ENCODE measurements at regions not wholly inside any gene's neighbourhood (a gene's known extent, or its start where the extent isn't known, plus 50 kb on each side); places are given as distances from the start of the nearest gene placed in this dataset.
"Not testable (repeated sequence)": the region's sequence is repeated elsewhere in the genome, so short reads cannot be mapped to it uniquely, and the experiment has no call there.

DNA sequence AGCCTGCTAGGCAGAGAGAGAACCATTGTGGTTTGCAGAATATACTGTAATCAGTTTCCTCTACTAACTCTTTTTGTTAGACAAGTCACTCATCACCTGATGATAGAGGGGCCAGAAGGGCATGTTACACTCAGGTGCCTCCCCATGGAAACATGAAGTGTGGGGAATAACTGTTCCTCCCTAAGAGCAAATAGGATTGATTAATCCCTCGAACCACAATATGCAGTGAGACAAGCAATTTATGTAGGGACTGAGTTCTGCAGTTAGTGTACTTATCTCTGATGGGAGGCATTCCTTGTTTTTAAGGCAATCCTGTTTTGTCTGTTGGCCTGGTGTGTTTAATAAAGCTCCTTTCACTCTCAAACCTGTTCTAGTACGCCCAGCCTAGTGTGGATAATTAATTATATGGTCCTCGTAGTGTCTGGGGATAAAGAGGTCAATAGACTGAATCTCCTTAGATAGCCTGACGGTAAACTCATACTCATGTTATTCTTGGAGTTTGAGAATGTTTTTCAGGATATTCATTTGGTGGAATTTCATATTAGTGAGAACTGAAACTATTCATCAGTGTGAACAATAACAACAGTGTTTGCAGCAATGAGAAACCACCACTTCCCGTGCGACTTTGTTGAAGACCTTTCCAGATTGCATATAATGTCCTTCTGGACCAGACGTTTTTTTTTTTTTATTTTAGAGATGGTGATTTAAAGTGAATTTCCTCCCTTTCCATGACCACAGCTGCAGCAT lies 344.8 kb upstream of the FZD8 start:
- no peak for DNase-seq
- no peak overlapping the region for H3K56ac ChIP-seq (ENCODE audit: low read length)
- H3K18ac ChIP-seq (ENCODE audit: low read length) = no peak overlapping the region
- H3K36me3 ChIP-seq (ENCODE audit: control insufficient read depth, insufficient read depth, low read length) = no peaks in the 10 kb centered on the region
- no peak overlapping the region for H3K9ac ChIP-seq (ENCODE audit: low read length)
- no peak overlapping the region for H2BK120ac ChIP-seq (ENCODE audit: low read depth, low read length)
- no peak overlapping the region for H2BK15ac ChIP-seq (replicated peaks; ENCODE audit: low read depth)
- H3K23ac ChIP-seq (ENCODE audit: low read length) = no peak overlapping the region
- H3K4me2 ChIP-seq (ENCODE audit: low read length) = no peak overlapping the region
- H3K4me1 ChIP-seq (ENCODE audit: control insufficient read depth, low read depth, low read length) = no peaks in the 10 kb centered on the region
- H3K79me1 ChIP-seq (ENCODE audit: low read length) = no peaks in the 10 kb centered on the region
- H3K4ac ChIP-seq (ENCODE audit: low read depth, low read length) = no peak overlapping the region
- H4K8ac ChIP-seq (ENCODE audit: low read depth, low read length) = no peak overlapping the region
- no peak overlapping the region for H3K27ac ChIP-seq (ENCODE audit: low read depth, low read length)
- no peaks in the 10 kb centered on the region for H3K27me3 ChIP-seq (ENCODE audit: insufficient read depth, low read length, poor library complexity)
- no peaks in the 10 kb centered on the region for H3K79me2 ChIP-seq (ENCODE audit: control insufficient read depth, insufficient read depth, low read length)
- no CpG with 5 or more reads among the region's 7 CpGs for WGBS (ENCODE audit: extremely low coverage, insufficient coverage, low lambda C conversion rate)
- H2BK5ac ChIP-seq (ENCODE audit: low read length) = no peak overlapping the region
- H2AK5ac ChIP-seq (ENCODE audit: low read length) = no peak overlapping the region
- H3K4me3 ChIP-seq (ENCODE audit: low read length) = no peak overlapping the region
- no peak overlapping the region for H4K5ac ChIP-seq (ENCODE audit: low read length)

DNA sequence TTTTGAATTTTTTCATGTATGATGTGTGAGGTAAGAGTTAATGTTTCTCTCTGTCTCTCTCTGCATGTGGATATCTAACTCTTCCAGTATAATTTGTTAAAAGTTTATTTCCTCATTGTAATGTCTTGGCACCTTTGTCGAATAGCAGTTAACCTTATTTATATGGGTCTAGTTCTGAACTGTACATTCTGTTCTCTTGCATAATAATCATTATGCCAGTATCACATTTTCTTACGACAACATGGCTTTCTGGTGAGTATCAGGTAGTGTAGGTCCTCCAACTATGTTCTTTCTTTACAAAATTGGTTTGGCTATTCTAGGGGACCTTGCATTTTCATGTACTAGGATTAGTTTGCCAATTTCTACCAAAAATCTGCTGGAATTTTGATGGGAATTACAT lies 337.0 kb upstream of the FZD8 start:
- Histone ChIP-seq H2BK5ac (ENCODE audit: low read length) (no peak overlapping the region), H3K27ac (ENCODE audit: low read depth, low read length) (no peak overlapping the region), H3K4me1 (ENCODE audit: control insufficient read depth, low read depth, low read length) (no peaks in the 10 kb centered on the region), H3K9ac (ENCODE audit: low read length) (no peak overlapping the region), H2BK15ac (replicated peaks; ENCODE audit: low read depth) (no peak overlapping the region), H3K79me2 (ENCODE audit: control insufficient read depth, insufficient read depth, low read length) (no peaks in the 10 kb centered on the region), H4K5ac (ENCODE audit: low read length) (no peak overlapping the region), H3K23ac (ENCODE audit: low read length) (no peak overlapping the region), H3K18ac (ENCODE audit: low read length) (no peak overlapping the region), H3K4me3 (ENCODE audit: low read length) (no peak overlapping the region), H3K27me3 (ENCODE audit: insufficient read depth, low read length, poor library complexity) (peaks cover 3% of the 10 kb centered on the region), H4K8ac (ENCODE audit: low read depth, low read length) (no peak overlapping the region), H2BK120ac (ENCODE audit: low read depth, low read length) (no peak overlapping the region), H3K4ac (ENCODE audit: low read depth, low read length) (no peak overlapping the region), H3K4me2 (ENCODE audit: low read length) (no peak overlapping the region), H2AK5ac (ENCODE audit: low read length) (no peak overlapping the region), H3K36me3 (ENCODE audit: control insufficient read depth, insufficient read depth, low read length) (no peaks in the 10 kb centered on the region), H3K56ac (ENCODE audit: low read length) (no peak overlapping the region), H3K79me1 (ENCODE audit: low read length) (no peaks in the 10 kb centered on the region)
- no peak for DNase-seq
- no CpG with 5 or more reads among the region's 2 CpGs for WGBS (ENCODE audit: extremely low coverage, insufficient coverage, low lambda C conversion rate)

DNA sequence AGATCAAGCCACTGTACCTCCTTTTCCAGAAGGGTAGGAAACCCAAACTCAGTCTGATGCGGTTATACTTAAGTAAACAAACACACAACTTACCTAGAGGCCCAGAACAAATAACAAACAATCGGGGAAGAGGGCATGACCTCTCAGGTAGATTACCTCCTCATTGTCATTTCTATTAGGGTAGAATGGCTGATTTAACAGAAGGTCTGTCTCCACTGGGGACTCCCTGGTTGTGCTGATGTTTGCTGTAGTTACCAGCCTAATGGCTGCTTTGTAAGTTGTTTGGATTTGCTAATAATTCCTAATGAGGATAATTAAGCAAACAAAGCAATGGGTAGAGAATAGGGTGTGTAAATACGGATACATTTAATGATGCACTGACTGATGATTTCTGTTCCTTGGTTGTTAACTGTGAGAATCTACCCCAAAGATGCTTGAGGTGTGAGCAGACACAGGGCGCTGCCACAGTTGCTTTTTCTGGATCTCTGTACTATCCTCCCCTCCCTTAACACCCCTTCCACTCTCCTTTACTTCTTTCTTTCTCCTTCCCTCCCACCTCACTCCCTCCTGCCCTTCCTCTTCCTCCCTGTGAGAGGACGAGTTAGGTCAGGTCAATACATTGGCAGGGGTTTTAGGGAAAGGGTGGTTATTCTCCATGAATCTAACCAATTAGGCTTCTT lies 332.0 kb upstream of the FZD8 start:
- H3K9ac ChIP-seq (ENCODE audit: low read length); H2AK5ac ChIP-seq (ENCODE audit: low read length); DNase-seq; H3K4me2 ChIP-seq (ENCODE audit: low read length); H3K4ac ChIP-seq (ENCODE audit: low read depth, low read length); H4K5ac ChIP-seq (ENCODE audit: low read length); H3K4me3 ChIP-seq (ENCODE audit: low read length); H3K4me1 ChIP-seq (ENCODE audit: control insufficient read depth, low read depth, low read length); H3K23ac ChIP-seq (ENCODE audit: low read length); H3K36me3 ChIP-seq (ENCODE audit: control insufficient read depth, insufficient read depth, low read length); H3K27ac ChIP-seq (ENCODE audit: low read depth, low read length); H3K79me2 ChIP-seq (ENCODE audit: control insufficient read depth, insufficient read depth, low read length); H2BK120ac ChIP-seq (ENCODE audit: low read depth, low read length); H4K8ac ChIP-seq (ENCODE audit: low read depth, low read length); H2BK15ac ChIP-seq (replicated peaks; ENCODE audit: low read depth); H3K18ac ChIP-seq (ENCODE audit: low read length); H2BK5ac ChIP-seq (ENCODE audit: low read length); H3K56ac ChIP-seq (ENCODE audit: low read length); H3K79me1 ChIP-seq (ENCODE audit: low read length): not testable (repeated sequence)
- peaks cover 18% of the 10 kb centered on the region for H3K27me3 ChIP-seq (ENCODE audit: insufficient read depth, low read length, poor library complexity)
- no CpG with 5 or more reads among the region's 5 CpGs for whole genome bisulfite sequencing (ENCODE audit: extremely low coverage, insufficient coverage, low lambda C conversion rate)

DNA sequence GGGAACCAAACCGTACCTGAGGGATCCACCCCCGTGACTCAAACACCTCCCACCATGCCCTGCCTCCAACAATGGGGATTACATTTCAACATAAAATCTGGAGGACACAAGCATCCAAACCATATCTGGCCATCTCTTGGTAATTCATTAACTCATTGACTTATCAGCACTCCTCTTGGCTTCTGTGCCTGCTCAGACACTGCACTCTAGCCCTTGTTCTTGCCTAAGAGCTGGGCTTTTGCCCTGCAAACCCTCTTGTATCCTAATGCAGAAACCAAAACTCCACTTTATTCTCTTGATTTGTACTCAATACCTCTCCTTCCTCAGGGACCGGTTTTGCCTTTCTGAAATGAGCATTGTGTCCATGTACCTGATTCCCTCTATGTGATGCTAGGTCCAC lies 330.2 kb upstream of the FZD8 start:
- no peak overlapping the region for H2AK5ac ChIP-seq (ENCODE audit: low read length)
- H3K4me1 ChIP-seq (ENCODE audit: control insufficient read depth, low read depth, low read length) = no peaks in the 10 kb centered on the region
- no peaks in the 10 kb centered on the region for H3K79me2 ChIP-seq (ENCODE audit: control insufficient read depth, insufficient read depth, low read length)
- no peak overlapping the region for H3K18ac ChIP-seq (ENCODE audit: low read length)
- H3K4me3 ChIP-seq (ENCODE audit: low read length) = no peak overlapping the region
- no peak overlapping the region for H2BK5ac ChIP-seq (ENCODE audit: low read length)
- no peaks in the 10 kb centered on the region for H3K79me1 ChIP-seq (ENCODE audit: low read length)
- no peaks in the 10 kb centered on the region for H3K36me3 ChIP-seq (ENCODE audit: control insufficient read depth, insufficient read depth, low read length)
- no peak overlapping the region for H3K27ac ChIP-seq (ENCODE audit: low read depth, low read length)
- H3K4me2 ChIP-seq (ENCODE audit: low read length) = no peak overlapping the region
- no peak overlapping the region for H3K4ac ChIP-seq (ENCODE audit: low read depth, low read length)
- H2BK15ac ChIP-seq (replicated peaks; ENCODE audit: low read depth) = no peak overlapping the region
- H3K23ac ChIP-seq (ENCODE audit: low read length) = no peak overlapping the region
- H3K9ac ChIP-seq (ENCODE audit: low read length) = no peak overlapping the region
- no peak overlapping the region for H2BK120ac ChIP-seq (ENCODE audit: low read depth, low read length)
- no peak for DNase-seq
- no CpG with 5 or more reads among the region's 3 CpGs for WGBS (ENCODE audit: extremely low coverage, insufficient coverage, low lambda C conversion rate)
- no peak overlapping the region for H4K8ac ChIP-seq (ENCODE audit: low read depth, low read length)
- peaks cover 18% of the 10 kb centered on the region for H3K27me3 ChIP-seq (ENCODE audit: insufficient read depth, low read length, poor library complexity)
- H4K5ac ChIP-seq (ENCODE audit: low read length) = no peak overlapping the region
- no peak overlapping the region for H3K56ac ChIP-seq (ENCODE audit: low read length)

DNA sequence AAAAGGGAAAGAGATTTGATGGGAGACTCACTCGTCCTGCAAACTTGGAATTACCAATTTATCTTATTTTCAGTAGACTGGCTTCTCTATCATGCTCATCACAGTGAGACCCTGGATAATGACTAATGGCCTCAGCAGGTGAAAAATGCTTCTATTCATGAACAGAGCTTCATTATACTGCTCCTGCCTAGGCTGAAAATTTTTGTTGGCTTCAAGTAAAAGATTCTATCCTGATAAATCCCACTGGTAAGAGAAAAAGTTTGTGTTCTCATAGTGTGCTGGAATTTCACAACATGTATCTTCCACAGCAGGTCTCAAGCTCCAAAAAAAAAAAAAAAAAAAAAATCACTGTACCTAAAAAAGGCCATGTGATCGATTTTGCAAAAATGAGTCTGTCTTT lies 329.3 kb upstream of the FZD8 start:
- Histone ChIP-seq H3K4me3 (ENCODE audit: low read length) (no peak overlapping the region), H3K36me3 (ENCODE audit: control insufficient read depth, insufficient read depth, low read length) (no peaks in the 10 kb centered on the region), H2BK15ac (replicated peaks; ENCODE audit: low read depth) (no peak overlapping the region), H3K27me3 (ENCODE audit: insufficient read depth, low read length, poor library complexity) (peaks cover 18% of the 10 kb centered on the region), H3K4me1 (ENCODE audit: control insufficient read depth, low read depth, low read length) (no peaks in the 10 kb centered on the region), H3K79me1 (ENCODE audit: low read length) (no peaks in the 10 kb centered on the region), H3K4me2 (ENCODE audit: low read length) (no peak overlapping the region), H3K23ac (ENCODE audit: low read length) (no peak overlapping the region), H2AK5ac (ENCODE audit: low read length) (no peak overlapping the region), H2BK120ac (ENCODE audit: low read depth, low read length) (no peak overlapping the region), H4K5ac (ENCODE audit: low read length) (no peak overlapping the region), H4K8ac (ENCODE audit: low read depth, low read length) (no peak overlapping the region), H3K27ac (ENCODE audit: low read depth, low read length) (no peak overlapping the region), H3K56ac (ENCODE audit: low read length) (no peak overlapping the region), H3K79me2 (ENCODE audit: control insufficient read depth, insufficient read depth, low read length) (no peaks in the 10 kb centered on the region), H3K9ac (ENCODE audit: low read length) (no peak overlapping the region), H2BK5ac (ENCODE audit: low read length) (no peak overlapping the region), H3K18ac (ENCODE audit: low read length) (no peak overlapping the region), H3K4ac (ENCODE audit: low read depth, low read length) (no peak overlapping the region)
- no CpG with 5 or more reads among the region's 2 CpGs for WGBS (ENCODE audit: extremely low coverage, insufficient coverage, low lambda C conversion rate)
- DNase-seq = no peak
